ENCODE measurements at regions not wholly inside any gene's neighbourhood (a gene's known extent, or its start where the extent isn't known, plus 50 kb on each side); places are given as distances from the start of the nearest gene placed in this dataset.

DNA sequence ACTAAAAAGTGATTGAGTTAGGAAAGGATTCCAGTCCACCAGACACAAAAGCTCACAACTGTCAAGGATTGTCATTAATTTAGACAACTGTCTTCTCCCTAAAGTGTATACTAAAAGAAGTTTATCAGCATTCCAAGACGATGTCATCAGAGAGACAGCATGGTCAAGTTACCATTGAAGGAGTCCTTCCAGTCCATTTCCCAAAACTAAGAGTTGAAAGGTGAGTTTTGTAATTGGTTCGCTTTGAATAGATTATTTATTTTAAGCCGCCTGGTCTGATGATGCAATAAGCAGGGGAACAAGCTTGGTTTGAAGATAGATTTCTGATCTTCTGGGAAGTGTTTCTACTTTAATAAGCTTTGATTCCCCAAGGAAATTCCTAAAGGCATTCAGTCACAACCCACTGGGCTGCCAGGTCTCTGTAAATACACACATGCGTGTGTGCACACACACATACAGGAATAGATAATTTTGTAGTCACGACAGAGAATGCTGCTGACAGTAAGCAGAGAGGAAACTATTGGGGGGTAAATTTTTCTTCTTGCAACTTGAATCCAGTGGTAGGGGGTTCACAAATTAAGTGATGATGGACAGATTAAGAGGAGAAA, 234.8 kb downstream of the PIK3R1 start:
- no peak for DNase-seq (ENCODE audit: low read depth in 3 of 3)

DNA sequence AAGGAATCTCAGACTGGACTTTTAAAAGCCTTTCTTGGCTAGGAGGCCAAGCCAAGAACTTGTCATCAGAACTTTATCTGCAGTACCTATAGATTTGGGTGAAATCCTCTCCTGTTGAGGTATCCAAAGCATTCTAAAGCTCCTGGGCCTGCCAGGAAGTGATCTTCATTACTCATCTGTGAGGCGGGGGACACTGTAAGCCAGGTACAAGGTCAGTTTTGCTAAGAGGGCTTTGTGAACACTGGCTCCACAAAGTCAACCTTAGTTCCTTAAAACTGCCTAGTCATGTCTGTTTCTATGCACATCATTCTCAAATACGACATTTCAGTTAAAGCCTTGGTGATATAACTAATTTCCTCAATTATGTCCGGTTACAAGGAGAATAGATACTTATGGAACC, 236.7 kb downstream of the PIK3R1 start:
- DNase-seq (ENCODE audit: low read depth in 3 of 3): no peak

DNA sequence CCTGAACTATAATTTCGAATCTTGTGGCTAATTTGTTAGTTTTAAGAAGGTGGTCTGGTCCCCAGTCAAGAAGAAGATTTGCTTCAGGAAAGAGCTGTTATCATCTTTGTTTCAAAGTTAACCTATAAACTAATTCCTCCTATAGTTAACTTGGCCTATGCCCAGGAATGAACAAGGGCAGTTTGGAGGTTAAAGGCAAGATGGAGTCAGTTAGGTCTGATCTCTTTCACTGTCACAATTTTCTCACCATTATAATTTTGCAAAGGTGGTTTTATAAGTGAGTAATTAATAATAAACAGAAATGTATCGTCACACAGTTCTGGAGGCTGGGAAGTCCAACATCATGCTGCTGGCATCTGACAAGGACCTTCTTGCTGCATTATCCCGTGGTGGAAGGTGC, 238.6 kb downstream of the PIK3R1 start:
- DNase-seq (ENCODE audit: low read depth in 3 of 3): no peak

DNA sequence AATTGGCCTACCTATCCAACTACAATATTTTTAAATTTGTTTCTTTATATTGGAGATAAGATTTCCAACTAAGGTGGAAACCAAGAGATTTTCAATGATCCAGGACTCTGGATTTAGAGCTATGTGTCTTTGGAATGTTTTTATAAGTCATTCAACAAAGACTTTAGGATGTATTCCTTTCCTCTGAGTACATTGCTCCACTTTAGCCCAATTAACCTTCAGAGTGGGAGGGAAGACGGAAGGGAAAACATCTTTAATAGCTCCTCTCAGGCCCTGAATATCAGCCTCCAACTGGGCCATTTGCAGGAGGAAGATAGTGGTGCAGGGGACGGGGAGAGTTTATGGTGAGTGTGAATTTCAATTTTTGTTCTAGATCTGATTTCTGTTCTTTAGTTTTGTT, 239.2 kb downstream of the PIK3R1 start:
- DNase-seq (ENCODE audit: low read depth in 3 of 3): no peak

DNA sequence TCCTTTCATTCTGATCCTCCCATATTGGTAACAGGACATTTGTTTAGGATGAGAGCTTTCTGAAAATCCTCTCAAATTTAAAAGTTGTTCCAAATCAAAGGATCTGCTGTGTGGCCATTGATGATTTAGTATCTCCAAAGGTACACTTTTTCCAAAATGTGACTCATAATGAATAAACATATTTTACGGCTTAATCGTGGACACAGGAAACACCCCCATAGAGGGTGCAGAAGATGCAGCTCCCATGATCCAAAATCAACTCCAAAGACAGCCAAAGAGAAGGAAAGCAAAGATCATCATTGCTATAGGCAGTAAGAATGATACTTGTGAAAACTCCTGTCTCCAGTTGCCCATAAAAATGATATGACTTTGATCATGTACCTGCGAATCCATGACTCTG, 239.7 kb downstream of the PIK3R1 start:
- DNase-seq (ENCODE audit: low read depth in 3 of 3): no peak

DNA sequence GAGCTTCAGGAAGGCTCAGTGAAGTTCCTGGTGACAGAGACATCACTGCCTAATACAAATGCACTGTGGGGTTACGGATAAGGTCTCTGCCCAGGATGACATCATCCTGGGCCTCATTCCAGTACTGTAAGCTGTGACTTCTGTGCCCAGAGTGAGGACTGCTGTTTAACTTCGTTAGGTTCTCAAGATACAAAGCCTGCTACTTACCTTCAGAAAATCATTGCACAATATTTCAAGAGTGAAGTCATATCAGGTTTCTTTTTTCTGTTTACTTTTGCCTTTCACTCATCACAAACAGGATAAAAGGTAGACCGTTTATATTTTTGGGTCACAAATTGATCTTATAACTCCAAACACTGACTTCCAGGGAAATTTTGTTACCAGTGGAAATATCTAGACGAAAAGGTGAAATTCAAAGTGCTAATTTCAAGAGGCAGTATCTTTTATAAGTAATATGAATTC, 241.2 kb downstream of the PIK3R1 start:
- no peak for DNase-seq (ENCODE audit: low read depth in 3 of 3)

DNA sequence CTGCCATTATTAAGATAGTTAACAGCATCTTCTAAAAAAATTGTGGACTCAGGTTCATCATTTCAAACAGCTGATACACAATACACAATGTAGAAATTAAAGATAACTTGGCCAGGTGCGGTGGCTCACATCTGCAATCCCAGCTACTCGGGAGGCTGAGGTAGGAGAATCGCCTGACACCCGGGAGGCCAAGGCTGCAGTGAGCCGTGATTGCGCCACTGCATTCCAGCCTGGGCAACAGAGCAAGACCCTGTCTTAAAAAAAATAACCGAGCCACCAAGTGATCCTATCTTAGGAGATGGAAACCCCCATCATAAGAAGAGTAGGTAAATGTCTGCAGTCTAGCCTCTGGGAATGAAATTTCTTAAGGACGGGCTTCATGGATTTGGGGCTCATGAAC, 241.7 kb downstream of the PIK3R1 start:
- DNase-seq (ENCODE audit: low read depth in 3 of 3): no peak

DNA sequence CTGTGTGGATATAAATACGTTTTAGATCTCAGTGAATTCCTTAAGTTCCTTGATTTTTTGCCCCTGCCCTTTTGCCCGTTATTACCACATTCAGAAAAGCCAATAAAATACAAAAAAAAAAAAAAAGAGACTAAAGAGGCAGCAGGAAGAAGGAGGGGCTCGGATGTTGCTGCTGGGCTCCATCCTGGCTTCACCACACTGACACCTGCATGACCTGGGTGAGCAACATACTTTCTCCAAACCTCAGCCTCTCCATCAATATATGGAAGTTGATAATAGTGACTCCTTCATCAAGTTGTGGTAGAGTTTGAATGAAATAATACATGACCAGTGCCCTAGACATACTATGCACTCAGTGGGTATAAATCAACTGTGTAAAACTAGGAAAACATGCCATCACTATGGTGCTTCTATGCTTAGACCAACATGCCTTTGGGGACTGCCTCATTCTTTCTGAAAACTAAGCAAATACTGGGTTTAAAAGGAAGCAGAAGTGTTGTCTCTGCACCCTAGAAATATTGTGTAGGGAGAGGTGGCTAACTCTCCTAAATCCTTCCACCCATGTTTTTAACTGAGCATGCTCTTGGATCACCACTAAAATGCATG, 243.0 kb downstream of the PIK3R1 start:
- no peak for DNase-seq (ENCODE audit: low read depth in 3 of 3)

DNA sequence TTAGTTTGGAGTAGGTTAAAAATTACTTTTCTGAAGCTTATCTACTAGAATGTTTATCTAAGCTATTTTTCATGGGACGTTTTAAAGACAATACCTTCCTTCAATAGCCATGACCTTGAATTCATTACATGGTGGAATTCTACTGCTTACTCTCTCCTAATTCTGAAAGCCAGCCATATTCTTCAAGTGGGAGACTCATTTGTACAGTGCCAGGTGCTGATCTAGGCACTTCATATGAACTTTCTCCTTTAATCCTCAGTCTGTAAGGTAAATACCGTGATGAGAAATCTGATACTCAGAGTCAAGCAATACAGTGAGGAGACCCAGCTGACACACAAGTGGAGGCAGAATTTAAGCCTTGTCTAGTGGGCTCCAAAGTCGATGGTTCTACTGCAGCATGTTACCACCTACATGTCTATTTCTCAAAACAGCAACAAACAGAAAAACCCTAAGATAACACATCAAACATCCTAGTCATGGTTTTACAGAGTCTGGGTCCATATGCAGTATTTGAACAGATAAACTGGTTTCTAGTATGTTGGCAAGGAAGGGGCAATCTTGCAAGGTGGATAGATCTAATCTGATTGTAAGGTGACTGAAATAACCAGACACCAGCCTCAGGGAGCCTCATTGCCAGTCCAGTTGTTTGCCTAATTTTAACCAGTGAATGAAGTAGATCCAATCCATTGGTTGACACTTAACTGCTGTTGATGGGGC, 243.7 kb downstream of the PIK3R1 start:
- no peak for DNase-seq (ENCODE audit: low read depth in 3 of 3)

DNA sequence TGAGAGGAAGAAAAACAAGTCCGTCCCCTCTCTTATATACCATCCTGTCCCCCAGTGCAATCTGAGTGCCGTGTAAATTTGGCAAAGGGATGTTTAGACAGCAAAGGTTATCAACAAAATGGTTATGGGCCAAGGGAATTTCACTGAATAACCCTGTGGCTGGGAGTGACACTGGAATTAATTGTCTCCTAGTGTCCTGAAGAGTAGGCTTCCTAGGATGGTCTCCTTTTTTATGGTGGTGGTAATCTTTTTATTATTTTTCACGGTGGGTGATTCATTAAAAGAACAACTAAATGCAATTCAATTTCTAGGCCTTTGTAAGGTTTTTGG, 244.2 kb downstream of the PIK3R1 start:
- no peak for DNase-seq (ENCODE audit: low read depth in 3 of 3)

DNA sequence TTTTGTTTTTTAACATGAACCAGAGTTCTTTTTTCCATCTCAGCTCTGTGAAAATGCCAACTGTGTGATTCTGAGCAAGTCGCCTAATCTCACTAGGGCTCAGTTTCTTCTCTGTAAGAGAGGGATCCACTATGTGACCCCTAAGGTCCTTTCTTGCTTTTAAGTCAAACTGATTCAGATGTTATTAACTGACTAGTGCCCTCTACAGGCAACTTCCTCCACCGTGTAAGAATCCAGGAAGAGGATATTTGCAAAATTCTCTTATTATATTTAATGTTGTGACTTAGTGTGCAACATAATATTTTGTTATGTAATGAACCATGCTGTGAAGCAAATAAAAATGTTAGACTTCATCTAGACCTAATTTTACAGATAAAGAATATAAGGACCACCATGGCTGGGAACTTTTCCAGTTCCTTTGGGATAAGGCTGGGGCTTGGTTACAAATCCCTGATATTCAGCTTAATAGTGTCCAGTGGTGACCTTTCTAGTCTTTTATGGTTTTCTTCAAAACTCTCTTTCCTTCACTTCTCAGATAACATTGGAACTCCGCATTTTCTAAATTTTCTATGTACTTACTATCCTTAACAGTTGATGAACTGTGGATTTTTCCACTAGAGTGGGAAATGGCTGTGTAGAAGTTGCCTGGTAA, 244.7 kb downstream of the PIK3R1 start:
- DNase-seq (ENCODE audit: low read depth in 3 of 3): peak in 1 of 3 experiments; percentile 31

DNA sequence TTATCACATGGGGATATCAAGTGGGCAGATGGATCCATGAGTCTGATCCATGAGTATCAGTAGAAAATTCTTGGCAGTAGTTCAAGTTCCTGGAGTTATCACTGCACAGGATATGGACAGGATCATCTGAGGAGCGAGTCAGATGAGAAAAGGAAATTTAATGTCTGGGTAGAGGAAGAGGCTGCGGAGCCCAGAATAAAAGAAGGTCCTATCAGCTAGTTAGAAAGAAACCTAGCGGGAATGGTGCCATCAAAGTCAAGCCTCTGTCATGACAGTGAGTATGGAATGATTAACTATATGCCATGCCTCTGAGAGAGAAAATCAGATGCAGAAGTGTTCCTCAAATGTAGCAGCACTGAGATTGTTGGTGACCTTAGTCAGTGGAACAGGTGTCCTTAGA, 248.1 kb downstream of the PIK3R1 start:
- no peak for DNase-seq (ENCODE audit: low read depth in 3 of 3)

DNA sequence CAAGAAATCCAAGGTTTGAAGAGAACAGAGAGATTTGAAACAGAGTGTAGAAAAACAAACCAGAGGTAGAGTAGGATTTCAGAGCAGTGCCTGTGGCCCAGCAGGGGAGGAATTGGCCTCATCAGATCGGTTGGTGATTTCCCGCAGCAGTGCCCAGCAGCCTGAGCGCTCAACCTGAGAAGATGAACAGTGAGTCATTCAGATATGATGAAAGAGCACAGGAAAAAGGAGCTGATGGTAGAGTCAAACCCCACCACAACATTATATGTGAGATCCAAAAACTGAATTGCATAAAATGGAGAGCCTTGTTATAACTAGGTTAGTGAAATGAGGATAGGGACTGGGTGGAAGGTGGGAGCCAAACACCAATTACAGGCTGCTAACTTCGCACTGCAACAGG, 248.9 kb downstream of the PIK3R1 start:
- DNase-seq (ENCODE audit: low read depth in 3 of 3): peak in 1 of 3 experiments; percentile 22

DNA sequence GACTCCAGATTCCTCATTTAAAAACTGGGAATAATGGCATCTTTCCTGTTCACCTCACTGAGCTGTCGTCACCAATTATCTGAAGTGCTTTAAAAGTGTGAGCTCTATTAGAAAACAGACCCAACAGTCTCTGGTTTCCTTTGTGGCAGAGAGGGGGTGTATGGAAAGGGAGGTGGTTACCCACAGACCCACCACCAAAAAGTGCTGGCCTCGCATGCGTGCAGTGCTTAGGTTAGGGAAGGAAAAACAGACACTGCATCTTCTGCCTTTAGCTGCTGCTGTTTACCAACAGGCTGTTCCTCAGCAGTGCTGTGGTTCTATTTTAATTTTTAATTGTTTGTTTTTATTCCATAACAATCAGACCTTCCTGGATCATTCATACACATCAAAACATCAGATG, 249.6 kb downstream of the PIK3R1 start:
- no peak for DNase-seq (ENCODE audit: low read depth in 3 of 3)

DNA sequence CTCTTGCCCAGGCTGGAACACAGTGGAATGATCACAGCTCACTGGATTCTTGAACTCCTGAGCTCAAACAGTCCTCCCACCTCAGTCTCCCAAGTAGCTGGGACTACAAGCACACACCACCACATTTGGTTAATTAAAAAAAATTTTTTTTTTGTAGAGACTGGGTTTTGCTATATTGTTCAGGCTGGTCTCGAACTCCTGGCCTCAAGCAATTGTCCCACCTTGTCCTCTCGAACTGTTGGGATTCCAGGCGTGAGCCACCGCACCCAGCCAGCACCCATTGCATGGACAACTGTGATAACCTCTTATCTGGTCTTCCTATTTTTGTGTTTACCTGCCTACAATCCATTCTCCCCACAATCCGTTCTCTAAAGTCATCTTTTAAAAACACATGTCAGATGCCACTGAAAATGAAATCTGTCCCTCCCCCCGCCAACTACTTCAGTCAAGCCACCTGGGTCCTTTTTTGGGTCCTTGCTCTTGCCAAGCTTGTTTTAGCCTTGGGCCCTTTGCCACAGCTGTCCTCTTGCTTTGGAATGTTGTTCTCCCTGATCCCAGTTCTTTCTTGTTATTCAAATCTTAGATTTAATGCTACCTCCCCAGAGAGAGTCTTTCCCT, 250.5 kb downstream of the PIK3R1 start:
- no peak for DNase-seq (ENCODE audit: low read depth in 3 of 3)

DNA sequence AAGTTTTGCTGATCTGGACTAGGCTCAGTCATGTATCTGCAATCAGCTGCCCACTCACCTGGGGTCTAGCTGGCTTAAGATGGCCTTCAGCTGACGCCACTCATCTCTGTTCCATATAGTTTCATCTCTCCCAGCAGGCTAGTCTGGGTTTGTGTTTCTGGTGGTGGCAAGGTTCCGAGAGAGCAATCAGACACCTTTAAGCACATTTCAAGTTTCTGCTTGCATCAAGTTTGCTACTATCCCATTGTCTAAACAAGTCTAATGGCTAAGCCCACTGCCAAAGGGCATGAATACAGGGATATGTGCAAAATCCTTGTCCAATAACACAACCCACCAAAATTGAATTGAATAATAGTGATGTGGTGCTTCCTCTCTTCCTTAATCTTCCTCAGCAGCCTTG, 251.7 kb downstream of the PIK3R1 start:
- DNase-seq (ENCODE audit: low read depth in 3 of 3): no peak

DNA sequence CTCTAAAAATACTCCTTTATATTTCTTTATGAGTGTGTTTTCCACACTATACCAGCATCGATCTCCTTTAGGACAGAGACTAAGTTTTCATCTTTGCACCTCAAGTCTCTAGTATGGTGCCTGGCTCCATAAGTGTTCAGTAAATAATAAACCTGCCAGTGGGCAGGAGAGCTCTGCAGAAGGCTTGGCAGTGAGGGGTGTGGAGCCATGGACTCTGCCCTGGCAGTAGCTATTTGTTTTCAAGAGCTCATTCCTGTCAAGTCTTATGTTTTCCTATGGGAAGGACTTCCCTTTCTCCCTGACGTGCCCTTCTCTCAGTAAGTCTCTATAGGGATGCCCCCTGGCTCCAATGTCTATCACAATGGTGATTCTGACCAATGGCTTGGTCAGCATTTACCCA, 252.2 kb downstream of the PIK3R1 start:
- DNase-seq (ENCODE audit: low read depth in 3 of 3): no peak

DNA sequence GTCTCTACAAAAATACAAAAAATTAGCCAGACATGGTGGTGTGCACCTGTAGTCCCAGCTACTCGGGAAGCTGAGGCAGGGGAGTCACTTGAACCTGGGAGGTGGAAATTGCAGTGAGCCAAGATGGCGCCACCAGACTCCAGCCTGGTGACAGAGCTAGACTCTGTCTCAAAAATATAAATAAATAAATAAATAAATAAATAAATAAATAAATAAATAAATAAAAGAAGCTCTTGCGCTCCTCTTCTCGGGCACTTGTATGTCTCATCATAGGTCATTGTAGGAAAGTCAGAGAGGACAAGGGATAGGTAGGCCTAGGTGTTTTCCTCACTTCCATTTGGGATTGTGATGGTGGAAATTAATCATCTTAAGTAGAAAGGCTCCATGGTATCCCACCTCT, 252.8 kb downstream of the PIK3R1 start:
- no peak for DNase-seq (ENCODE audit: low read depth in 3 of 3)

DNA sequence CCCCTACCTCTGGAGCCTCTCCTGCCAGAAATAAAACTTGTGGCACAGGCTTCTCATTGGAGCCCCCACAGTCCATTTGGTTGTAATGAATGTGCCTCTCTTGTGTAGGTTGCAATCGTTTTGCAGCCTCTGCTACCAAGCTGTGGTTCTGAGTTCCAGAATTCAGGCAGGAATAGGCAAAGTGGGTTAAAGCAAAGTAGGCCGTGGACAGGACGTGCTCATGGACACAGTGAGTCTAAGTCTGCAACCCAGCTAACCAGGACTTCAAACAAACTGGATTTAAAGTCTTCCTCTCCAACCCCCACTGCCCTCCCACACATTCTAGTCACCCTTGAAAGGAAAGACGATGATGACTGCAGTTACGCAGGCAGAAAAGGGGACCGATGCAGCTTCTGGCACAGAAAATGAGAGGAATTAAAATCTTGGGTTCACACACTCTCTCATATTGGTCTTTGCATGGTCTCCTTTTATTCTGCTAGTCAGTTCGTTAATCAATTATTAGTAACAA, 260.0 kb downstream of the PIK3R1 start:
- DNase-seq (ENCODE audit: low read depth in 3 of 3): no peak

DNA sequence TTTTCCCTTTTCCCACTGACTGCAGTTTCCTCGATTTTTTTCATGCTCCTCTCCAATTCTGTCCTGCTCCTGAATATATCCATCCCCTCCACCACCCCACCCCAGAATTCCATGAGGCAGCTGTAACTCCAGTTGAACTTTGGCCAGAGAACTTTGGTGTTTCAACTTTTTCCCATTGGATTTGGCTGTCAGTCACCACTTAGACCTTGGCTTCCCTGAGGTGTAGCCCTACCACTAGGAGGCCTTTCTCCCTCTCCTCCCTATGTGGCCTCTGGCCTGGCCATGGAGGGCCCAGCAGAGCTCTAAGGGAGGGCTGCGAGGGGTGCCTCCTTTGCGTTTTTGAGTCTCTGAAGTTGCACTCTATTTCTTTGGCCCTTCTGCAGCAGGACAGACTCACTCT, 261.3 kb downstream of the PIK3R1 start:
- no peak for DNase-seq (ENCODE audit: low read depth in 3 of 3)

DNA sequence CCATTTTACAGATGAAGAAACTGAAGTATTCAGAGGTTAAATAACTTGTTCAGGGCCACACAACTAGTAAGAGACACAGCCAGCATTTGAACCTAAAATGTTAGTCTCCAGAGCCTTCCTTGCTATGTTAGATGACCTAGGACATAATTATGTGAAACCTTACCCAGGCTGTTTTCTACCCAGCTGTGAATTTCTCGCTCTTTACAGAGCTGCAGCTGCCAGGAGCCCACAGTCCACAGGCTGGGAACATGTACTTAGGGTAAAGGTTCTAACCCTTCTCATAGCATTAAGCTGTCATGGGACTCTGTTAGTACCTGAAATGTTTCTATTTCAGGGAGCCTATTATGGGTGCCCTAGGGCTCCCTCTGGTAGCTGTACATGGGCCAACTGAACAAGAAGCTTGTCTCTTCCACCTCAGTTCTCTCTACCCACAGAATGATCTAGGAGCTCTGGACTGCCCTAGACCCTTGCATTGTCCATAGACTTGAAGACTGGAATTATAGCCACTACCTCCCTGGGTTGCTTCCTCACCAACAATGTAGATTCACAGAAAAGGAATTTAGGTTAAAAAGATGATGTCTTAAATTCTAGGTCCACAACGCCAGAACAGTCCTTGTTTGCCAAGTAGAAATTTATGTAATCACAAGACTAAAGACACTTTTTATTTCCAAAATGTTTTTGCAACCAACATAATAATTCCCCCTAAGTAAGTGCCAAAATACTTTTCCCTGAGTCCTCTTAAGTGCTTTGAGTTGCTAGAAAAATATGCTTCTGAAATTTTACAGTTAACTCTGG, 262.9 kb downstream of the PIK3R1 start:
- DNase-seq (ENCODE audit: low read depth in 3 of 3): no peak

Measured in stimulated activated CD4-positive, alpha-beta T cell treated with anti-CD3 and anti-CD28 coated beads, TNF-alpha, amount 100 ng/mL, for 4 hours (primary cell).